ENCODE measurements at regions not wholly inside any gene's neighbourhood (a gene's known extent, or its start where the extent isn't known, plus 50 kb on each side); places are given as distances from the start of the nearest gene placed in this dataset.
"Not testable (repeated sequence)": the region's sequence is repeated elsewhere in the genome, so short reads cannot be mapped to it uniquely, and the experiment has no call there.

DNA sequence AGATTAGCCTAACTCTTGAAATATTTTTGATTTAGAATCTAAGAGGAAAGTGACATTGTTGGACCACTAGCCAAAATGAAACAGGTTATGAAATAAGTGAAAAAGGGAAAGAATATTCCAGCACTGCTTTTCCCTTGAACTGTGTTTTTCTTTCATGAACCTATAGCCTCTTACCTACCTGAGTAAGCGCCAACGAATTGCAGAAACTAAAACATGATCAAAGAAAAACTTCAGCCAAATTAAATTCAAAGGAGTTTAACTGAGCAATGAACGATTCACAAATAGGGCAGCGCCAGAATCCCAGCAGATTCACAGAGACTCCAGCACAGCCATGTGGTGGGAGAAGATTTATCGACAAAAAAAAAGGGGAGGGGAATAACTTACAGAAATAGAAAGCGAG, 518.6 kb downstream of the PIK3C3 start:
- no peak for DNase-seq (ENCODE audit: low read depth in 2 of 2)

DNA sequence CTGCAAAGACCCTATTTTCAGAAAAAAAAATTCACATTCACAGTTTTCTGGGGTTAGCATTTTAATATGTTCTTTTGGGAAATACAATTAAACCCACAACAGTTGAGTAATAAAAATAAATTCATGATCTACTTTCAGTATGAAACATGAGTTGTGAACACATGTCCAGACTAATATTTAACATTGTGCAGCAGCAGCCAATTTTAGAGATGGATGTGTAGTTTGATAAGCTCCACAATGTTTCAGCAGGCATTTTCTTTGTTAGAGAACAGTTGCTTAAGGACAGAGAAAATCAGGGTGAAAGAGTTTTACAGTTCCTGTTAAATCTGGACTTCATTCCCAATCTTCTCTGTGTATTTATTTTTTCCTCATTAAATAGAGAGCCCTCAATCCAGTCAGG, 519.5 kb downstream of the PIK3C3 start:
- no peak for DNase-seq (ENCODE audit: low read depth in 2 of 2)

DNA sequence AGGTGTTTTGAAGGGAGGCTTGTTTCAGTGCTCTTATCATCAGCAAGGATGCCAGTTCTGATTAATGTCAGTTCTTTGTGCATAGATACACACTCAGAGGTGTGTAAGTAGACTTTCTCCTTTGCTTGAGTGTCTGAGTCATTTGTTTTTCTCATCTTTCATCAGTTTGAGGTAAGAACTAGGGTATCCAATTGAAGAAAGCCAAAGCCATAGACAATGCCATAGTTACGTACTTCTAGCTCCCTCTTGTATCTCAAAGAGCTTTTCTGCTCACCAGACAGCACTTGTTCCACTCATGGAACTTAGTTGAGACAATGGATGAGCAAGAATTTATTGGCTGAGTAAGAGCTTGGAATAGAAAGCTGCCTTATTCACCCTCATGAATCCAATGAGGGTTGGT, 520.1 kb downstream of the PIK3C3 start:
- no peak for DNase-seq (ENCODE audit: low read depth in 2 of 2)

DNA sequence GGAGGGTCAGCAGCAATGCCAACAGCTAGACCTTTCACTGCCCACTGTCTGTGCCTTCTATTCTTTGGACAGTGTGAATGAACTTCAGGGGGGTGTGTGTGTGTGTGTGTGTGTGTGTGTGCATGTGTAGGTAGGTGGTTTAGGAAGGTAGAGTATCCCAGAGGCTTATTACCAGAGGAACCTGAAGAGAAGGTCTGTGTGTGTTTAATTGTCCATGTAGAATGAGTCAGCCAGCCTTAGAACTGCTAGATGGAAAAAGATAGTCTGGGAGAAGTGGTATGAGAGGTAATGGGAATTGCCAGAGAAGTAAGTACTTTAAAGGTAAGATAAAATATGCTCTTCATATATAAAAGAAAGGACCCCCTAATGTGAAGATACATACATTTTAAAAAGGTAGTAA, 522.2 kb downstream of the PIK3C3 start:
- no peak for DNase-seq (ENCODE audit: low read depth in 2 of 2)

DNA sequence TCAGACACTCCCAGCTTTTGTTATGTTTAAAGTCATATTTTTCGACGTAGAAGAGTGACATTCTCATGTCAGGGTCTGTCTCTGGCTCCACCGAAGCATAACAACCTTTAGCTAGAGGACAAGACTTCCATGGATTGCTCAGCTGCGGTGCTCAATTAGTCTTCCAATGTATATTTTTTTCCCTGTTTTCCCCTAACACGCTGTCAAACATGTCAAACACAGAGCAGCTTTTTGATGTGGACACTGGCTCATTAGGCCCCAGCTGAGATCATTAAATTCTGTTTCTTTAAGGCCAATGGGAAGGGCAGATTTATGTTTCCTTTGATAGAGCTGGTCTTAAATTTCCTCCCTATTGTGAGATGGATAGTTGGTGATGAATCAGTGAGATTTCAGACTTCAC, 525.4 kb downstream of the PIK3C3 start:
- no peak for DNase-seq (ENCODE audit: low read depth in 2 of 2)

DNA sequence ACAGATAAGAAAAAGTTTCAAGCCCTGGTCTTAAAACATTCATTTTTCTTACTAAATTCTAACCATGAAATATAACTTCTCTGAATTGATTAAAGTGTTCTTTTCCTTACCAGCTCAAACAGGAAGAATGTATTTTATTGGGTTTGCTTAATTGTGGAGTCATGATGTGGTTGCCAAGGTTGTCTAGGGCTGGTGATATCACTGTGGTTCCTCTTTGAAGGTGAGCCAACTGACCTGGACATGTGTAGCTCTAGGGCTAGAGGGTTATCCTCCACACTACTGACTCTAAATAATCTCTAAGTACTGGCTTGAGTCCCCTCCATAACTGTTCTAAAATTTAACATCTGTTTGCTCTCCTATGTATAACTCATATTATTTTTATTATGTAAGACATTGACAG, 529.6 kb downstream of the PIK3C3 start:
- no peak for DNase-seq (ENCODE audit: low read depth in 2 of 2)

DNA sequence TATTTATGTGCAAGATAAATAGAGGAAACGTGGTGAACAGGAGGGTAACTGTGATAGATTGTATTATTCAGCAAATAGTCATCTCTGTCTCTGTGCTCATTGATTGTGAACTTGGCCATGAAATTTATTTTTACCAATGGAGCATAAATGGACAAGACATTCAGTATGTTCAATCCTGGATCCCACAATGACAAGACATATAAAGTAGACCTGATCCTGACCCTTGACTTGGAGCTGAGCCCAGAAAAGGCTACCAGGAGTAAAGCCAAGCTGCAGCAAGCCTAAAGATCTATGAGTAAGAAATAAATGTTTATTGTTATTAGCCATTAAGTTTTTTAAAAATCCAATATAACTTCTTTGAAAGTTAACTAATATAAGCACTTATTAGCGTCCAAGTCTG, 531.2 kb downstream of the PIK3C3 start:
- DNase-seq (ENCODE audit: low read depth in 2 of 2), result no peak

DNA sequence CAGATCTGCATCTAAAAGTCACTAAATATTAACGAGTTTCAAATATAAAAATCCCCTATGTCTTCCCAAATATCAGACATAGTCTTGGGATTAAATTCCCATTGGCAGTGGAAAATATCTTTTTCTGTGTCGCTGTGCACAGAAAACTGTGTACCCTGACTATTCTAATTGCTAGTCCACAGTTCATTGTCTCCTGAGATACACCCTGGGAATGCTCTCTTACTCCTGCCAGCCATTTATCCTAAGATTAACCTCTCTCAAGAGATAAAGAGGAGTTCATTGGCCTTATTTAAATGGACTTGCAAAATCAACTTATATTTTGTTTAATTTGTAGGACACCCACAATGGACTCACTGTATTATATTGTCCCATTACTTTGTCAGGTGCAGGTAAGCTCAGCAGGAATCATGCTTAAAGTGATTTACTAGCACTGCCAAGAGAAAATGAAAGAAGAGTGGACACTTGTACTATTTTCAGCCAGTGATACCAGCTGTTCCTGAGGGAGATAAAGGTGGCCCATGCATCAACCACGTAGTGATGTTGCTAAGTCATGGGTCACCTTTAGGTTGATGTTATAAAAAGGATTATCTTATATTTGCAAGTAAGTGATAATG, 553.8 kb downstream of the PIK3C3 start:
- DNase-seq (ENCODE audit: low read depth in 2 of 2), result no peak

DNA sequence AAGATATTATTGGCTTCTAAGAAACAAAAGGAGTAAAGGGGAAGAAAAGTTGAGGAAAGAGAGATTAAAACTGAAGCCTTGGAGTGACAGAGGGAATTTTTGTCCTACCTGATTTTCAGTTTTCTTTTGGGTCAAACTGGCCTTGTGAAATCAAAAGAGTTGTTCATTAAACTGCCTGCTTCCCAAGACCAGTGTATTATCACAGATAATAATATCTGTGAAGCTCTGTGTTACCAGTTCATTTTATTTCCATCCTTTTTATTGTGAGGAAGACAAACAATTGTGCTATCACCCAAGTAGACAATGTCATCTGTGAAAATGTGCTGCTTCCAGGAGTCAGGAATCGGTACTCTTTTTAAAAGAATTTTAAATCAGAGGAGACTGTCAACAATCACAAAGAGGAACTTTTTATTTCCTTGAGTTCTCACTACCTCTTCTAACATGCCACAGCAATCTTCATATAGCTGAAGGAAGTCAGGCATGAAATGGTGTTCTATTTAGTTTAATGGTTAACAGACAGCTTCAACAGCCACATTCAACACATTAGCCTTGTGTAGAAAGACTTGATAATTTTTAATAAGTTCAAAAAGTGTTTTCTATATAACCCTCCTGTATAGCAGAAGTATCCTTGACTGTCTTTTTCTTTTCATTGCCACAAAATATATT, 554.8 kb downstream of the PIK3C3 start:
- DNase-seq (ENCODE audit: low read depth in 2 of 2), result no peak

DNA sequence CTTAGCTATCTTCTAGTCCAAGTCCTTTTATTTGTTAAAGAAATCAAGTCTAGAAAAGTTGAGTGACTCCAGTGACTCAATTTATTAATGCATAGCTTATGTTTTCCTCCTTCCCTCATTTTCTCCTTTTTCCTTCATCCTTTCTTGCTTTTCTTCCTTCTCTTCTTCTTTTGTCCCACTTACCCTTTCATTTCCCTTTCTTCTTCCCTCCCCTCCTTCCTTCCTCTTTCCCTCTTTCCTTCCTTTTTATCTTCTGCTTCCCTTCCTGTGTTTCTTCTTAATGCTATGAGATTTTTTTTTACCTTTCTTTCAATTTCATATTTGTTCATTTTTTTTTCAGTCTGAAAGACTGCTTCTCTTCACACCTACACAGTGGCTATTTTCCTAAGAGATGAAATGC, 555.5 kb downstream of the PIK3C3 start:
- DNase-seq (ENCODE audit: low read depth in 2 of 2), result no peak

DNA sequence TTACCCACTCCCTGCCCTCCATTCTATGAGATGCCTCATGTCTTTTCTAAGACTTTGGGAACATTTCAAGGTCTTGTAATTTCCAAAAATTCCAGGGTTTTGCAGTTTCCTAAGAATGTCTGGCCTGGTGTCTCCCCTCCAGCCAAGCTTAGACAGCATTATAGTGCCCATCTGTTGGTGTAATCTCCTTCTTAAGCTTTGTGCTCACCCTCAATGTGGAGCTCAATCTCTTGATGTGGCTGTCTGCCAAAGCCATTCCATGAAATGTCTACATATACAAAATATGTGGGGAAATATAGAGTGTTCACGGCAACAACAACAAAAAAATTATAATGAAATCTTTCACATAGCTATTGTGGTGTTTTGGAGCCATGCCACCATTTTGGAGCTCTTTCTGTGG, 558.4 kb downstream of the PIK3C3 start:
- no peak for DNase-seq (ENCODE audit: low read depth in 2 of 2)

DNA sequence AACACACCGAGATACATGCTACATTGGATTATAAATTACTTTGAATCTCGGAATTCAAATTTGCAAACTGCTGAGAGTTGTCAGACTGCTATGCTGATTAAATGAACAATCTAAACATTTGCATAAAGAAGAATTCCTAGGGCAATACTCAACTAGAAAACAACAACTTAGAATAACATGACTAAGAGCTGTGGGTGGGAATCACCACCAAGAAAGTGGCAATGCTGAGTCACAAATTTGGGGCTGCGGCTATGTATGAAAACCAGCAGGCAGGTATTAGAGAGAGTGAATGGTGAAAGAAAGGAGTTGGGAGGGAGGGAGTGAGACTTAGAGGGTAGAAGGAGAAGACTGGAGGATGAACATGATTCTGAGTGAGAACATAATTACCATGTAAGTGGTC, 559.5 kb downstream of the PIK3C3 start:
- no peak for DNase-seq (ENCODE audit: low read depth in 2 of 2)

DNA sequence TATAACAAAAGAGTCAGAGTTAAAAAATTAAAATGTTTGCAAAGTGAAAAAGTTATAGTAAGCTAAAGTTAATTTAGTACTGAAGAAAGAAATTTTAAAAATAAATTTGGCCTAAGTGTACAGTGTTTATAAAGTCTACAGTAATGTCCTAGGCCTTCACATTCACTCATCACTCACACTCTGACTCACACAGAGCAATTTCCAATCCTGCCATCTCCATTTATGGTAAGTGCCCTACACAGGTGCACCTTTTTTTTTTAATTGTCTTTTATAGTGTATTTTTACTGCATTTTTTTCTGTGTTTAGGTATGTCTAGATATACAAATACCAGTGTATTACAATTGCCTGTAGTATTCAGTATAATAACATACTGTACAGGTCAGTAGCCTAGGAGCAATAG, 562.9 kb downstream of the PIK3C3 start:
- no peak for DNase-seq (ENCODE audit: low read depth in 2 of 2)

DNA sequence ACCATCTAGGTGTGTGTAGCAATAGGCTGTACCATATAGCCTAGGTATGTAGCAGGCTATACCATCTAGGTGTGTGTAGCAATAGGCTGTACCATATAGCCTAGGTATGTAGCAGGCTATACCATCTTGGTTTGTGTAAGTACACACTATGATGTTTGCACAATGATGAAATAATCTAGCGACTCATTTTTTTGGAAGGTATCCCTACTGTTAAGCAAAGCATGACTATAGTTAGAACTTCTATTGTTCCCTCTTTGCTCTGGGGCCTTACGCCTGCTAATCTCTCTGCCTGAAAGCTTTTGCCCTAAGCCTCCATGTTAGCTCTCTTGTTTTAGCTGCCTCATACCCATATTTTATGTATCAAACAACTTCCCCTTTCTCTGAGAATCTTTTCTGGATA, 563.3 kb downstream of the PIK3C3 start:
- DNase-seq (ENCODE audit: low read depth in 2 of 2), result not testable (repeated sequence)

DNA sequence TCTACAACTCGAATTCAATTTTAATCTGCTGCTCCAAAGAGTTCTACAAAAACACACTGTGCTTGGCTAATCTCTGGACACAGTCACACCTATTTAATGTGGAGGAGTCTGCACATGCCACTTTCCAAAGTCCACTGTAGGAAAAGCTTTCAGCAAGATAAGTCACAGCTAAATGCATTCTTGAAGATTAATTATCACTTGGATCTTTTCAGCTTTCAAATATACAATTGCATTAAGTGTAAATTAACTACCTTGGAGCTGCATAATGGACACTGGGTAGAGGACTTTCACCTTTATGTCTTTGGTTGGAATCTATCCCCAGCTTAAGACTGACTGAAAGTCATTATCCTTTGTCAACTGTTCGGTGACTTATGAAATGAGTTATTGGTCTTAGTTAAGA, 565.1 kb downstream of the PIK3C3 start:
- DNase-seq (ENCODE audit: low read depth in 2 of 2), result no peak

DNA sequence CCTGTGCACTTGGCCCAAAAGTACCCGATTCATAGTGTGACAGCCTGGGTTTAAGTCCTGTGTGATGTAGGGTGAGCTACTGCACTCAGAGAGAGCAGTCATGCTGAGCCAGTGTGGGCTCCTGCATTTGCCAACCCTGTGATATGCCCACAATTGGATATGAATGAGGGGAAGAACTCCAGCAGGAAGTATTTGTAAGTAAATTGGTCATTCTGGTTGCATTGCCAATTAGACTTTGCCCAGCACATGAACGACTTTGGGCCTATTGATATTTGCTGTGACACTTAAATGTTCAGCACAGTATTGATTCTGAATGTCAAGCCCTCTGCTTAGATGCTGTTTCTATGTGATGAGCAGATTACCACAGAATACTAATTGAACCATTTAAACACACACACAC, 570.9 kb downstream of the PIK3C3 start:
- no peak for DNase-seq (ENCODE audit: low read depth in 2 of 2)

DNA sequence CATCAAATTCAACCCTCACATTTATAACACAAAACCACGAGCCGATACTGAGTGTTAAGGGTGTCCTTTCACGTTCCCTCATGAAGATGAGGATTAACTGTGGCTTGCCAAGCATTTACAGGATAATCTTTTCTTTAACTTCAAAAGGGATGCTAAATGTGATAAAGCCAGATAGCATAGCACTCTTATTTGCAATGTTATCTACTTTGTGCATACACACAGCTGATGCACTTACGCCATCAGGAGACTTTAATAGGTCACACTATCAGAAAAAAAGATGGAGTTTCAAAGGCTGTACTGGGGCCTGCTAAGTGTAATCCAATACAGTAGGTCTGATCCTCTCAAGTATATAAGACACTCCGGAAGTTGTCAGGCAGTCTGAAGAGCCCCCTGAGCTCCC, 572.7 kb downstream of the PIK3C3 start:
- DNase-seq (ENCODE audit: low read depth in 2 of 2), result no peak

DNA sequence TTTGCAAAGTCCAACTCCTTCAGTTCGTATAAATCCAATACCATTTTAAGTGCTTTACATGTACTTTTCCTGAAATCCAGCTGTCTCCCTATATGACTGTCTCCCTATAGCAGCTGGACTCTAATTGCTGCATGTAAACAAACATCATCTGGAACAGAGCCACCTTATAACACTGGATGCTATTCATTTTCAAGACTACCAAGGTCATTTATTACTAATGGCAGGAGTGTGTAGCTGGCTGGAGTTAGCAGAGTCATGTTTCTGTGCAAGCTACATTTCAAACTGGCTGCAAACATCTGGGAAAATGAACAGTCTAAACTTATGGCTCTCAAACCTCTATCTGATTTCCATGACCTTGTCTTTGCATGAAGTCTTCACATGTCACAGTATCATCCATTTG, 575.2 kb downstream of the PIK3C3 start:
- no peak for DNase-seq (ENCODE audit: low read depth in 2 of 2)

DNA sequence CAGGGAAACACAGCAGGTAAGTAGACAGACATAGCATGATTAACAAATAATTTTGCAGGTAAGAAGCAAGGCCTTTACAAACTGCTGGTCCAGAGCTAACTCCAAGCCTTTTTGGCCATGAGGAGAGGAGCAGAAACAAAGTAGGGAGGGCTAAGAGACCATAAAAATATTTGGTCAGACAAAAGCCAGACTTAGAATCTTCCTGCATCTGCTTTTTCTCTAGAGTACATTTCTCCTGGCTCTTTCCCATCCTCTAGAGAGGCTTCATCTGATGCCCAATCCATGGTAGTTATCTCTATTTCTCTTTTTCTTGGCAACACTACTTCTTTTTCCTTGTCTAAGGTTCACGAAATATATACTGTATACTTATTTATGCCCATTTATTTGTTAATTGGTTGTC, 577.1 kb downstream of the PIK3C3 start:
- no peak for DNase-seq (ENCODE audit: low read depth in 2 of 2)

DNA sequence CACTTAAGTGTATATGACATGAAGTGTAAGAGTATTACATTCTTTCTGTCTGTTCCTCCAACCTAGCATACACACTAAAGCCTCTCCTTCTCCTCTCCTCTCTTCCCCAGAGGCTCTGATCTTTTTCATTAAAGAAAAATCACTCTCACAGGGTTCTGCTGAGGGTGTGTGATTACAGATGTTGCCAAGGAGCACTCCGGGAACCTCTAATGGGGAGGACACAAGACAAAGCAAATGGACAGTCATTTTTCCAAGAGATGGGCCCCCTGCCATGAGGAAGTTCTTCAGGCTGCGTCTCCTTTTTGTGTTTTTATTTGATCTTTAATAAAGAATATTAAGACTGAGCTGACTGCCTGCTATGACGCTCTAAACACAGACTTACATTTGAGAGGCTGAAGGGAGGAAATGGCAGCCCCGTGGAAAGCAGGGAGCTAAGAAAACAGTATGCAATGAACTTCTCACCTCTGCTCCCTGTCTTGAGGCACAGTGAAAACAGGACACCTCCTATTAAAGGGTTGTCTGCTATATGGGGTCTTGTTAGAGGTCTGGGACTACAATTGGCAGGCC, 578.1 kb downstream of the PIK3C3 start:
- DNase-seq (ENCODE audit: low read depth in 2 of 2), result no peak

DNA sequence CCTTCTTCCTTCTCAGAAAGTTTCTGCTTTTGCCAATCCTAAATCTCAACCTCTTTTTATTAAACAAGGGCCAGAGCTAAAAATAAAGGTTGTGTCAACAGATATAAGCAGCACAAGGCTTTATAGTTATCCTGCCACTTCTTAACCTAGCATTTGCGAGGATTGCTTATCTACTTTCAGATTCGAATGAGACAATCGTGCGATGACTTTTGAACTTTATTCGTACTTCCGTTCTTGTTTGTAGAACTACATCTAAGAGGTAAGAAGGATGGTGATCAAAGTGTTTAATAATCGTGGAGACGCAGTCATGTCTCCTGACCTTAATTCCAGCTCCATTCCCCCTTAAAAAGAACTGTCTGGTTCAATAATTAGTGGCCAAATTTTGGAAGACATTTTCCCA, 578.6 kb downstream of the PIK3C3 start:
- no peak for DNase-seq (ENCODE audit: low read depth in 2 of 2)

DNA sequence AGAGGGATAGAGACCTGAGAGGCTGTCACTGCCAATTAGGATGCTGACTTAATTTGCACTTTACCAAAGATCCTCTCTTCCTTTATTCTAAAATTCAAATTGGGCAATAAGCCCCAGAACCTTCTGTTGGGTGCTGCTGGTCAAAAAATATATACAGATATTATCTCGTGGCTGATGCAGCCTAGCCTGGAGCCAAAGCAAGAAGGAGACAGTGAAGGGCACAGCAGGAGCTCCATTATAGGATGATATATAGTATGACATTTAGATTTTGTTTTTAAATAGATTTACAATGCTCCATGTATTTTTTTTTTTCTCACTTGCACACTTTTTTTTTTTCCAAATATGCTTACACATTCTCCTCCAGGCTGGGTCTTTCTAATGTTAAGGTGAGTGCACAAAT, 579.3 kb downstream of the PIK3C3 start:
- no peak for DNase-seq (ENCODE audit: low read depth in 2 of 2)

DNA sequence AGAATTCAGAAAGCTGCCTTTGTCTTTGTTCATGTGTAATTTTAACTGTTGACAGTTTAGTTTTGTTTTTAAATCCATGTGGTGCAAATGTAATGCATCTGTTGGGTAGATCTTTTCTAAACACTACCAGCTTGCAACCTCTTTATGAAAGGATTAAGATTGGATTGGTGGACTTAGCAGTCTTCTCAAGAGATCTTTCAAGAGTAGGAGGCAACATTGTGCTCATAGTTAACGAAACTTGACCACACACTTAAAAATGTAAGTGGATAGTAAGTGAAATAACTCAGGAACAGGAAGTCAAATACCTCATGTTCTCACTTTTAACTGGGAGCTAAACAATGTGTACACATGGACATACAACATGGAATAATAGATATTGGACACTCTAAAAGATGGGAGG, 579.0 kb downstream of the RIT2 start:
- DNase-seq (ENCODE audit: low read depth in 2 of 2), result no peak

DNA sequence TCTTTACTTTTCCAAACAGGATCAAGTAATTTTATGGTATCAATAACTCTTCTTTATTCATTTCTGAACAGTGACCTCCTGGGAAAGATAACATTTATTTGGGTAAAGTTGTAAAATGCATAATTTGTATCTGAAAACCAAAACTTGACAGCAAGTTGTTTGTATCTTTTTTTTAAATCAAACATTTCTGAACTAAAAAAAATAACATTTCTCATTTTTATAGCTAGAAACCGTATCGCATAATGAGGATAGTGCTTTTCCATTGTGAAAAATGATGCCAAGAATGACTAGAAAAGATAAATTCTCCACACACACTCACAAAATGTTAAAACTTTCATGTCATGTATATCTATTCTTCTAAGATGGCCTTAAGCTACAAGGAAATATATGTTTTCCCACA, 578.2 kb downstream of the RIT2 start:
- DNase-seq (ENCODE audit: low read depth in 2 of 2), result no peak

All from stimulated activated CD8-positive, alpha-beta memory T cell treated with anti-CD3 and anti-CD28 coated beads, Interleukin-15, amount 100 ng/mL, for 4 hours (primary cell).